SK-N-SH (cell line): ENCODE measurements at regions not wholly inside any gene's neighbourhood (a gene's known extent, or its start where the extent isn't known, plus 50 kb on each side); places are given as distances from the start of the nearest gene placed in this dataset.

ENCODE experiments used
- CTCF ChIA-PET: fragments of 300-600, 350-600 bp; formaldehyde crosslinking; extraction: SDS; loops from one replicate; lab custom pipeline; 2021; lab: Yijun Ruan, JAX
- POLR2A ChIA-PET: fragments of 350-600 bp; sonication (Branson Sonifier 250); formaldehyde crosslinking; extraction: SDS; loops from one replicate; lab custom pipeline; 2020; ENCODE audit warnings: antibody characterized with exemption, inconsistent platforms; lab: Yijun Ruan, JAX
- DNase-seq: peaks from one replicate; pipeline ENCODE4 v3.0.0; 2012
- H2AFZ ChIP-seq: fragments of 200-600 bp; sonication (generic); 2 replicates; pipeline ENCODE4 v1.8.1; 2016; ENCODE audit warnings: antibody characterized with exemption, mild to moderate bottlenecking, low read depth
- H3F3A ChIP-seq: fragments of 200-600 bp; sonication (generic); replicated peaks from 2 replicates; pipeline ENCODE3; 2016; ENCODE audit warnings: antibody characterized with exemption, mild to moderate bottlenecking; ENCODE audit not compliant: insufficient read depth
- H3K27ac ChIP-seq, 2 experiments: fragments of 200-500 bp in 1 of 2; fragments of 200-600 bp in 1 of 2; sonication (Bioruptor generic) in 1 of 2; sonication (generic), shearing (Covaris generic) in 1 of 2; 2 replicates each; pipeline versions ENCODE4 v1.5.1 to v1.6.1; 2014 to 2016; ENCODE audit warnings: low read depth in 2 of 2, inconsistent platforms in 1 of 2, low read length in 1 of 2, mild to moderate bottlenecking in 1 of 2, mixed read lengths in 1 of 2
- H3K27me3 ChIP-seq: fragments of 200-600 bp; sonication (generic), shearing (Covaris generic); 2 replicates; pipeline ENCODE4 v1.6.1; 2016; ENCODE audit warnings: mixed run types; ENCODE audit not compliant: insufficient read depth
- H3K36me3 ChIP-seq, 2 experiments: fragments of 200-500 bp in 1 of 2; fragments of 200-600 bp in 1 of 2; sonication (Bioruptor generic) in 1 of 2; sonication (generic) in 1 of 2; replicated peaks in 1 of 2; 2 replicates each; pipeline versions ENCODE3 to v1.5.1; 2014 to 2016; ENCODE audit warnings: low read length in 1 of 2, mild to moderate bottlenecking in 1 of 2; ENCODE audit not compliant: insufficient read depth in 2 of 2, control insufficient read depth in 1 of 2
- H3K4me1 ChIP-seq, 2 experiments: fragments of 200-500 bp in 1 of 2; fragments of 200-600 bp in 1 of 2; sonication (Bioruptor generic) in 1 of 2; sonication (generic), shearing (Covaris generic) in 1 of 2; 2 replicates each; pipeline versions ENCODE4 v1.5.1 to v1.6.1; 2014 to 2016; ENCODE audit warnings: low read depth in 1 of 2, low read length in 1 of 2, mixed run types in 1 of 2; ENCODE audit not compliant: insufficient read depth in 2 of 2, control insufficient read depth in 1 of 2
- H3K4me2 ChIP-seq: fragments of 200-600 bp; sonication (generic), shearing (Covaris generic); 2 replicates; pipeline ENCODE4 v1.6.1; 2017; ENCODE audit warnings: mixed run types
- H3K4me3 ChIP-seq, 2 experiments: fragments of 200-500 bp in 1 of 2; fragments of 200-600 bp in 1 of 2; sonication (Bioruptor generic) in 1 of 2; sonication (generic), shearing (Covaris generic) in 1 of 2; 2 replicates each; pipeline versions ENCODE4 v1.5.1 to v1.8.1; 2014 to 2016; ENCODE audit warnings: low read depth in 2 of 2, inconsistent platforms in 1 of 2, low read length in 1 of 2, mild to moderate bottlenecking in 1 of 2, mixed read lengths in 1 of 2, moderate library complexity in 1 of 2
- H3K79me2 ChIP-seq: fragments of 200-600 bp; sonication (generic); 2 replicates; pipeline ENCODE4 v1.8.1; 2017; ENCODE audit warnings: mild to moderate bottlenecking; ENCODE audit not compliant: insufficient read depth
- H3K9ac ChIP-seq: fragments of 200-600 bp; sonication (generic); 2 replicates; pipeline ENCODE4 v1.6.1; 2017; ENCODE audit warnings: mixed run types
- H3K9me2 ChIP-seq: fragments of 200-600 bp; sonication (generic); 2 replicates; pipeline ENCODE4 v1.6.1; 2017; ENCODE audit warnings: mixed run types
- H3K9me3 ChIP-seq: fragments of 200-600 bp; sonication (generic); 2 replicates; pipeline ENCODE4 v1.6.1; 2017; ENCODE audit warnings: mixed run types, mild to moderate bottlenecking, moderate library complexity
- H4K20me1 ChIP-seq: fragments of 200-600 bp; sonication (generic); 2 replicates; pipeline ENCODE4 v1.6.1; 2017; ENCODE audit warnings: mild to moderate bottlenecking, mixed run types; ENCODE audit not compliant: insufficient read depth
- ELF1 ChIP-seq: IDR thresholded peaks from 2 replicates; pipeline ENCODE4 v1.4.0; 2012
- EP300 ChIP-seq, 2 experiments: IDR thresholded peaks; 2 replicates each; pipeline versions ENCODE4 v1.4.0 to v1.6.1; 2012; ENCODE audit warnings: borderline replicate concordance in 1 of 2, low read depth in 1 of 2, low read length in 1 of 2
- EZH2phosphoT487 ChIP-seq: fragments of 200-600 bp; sonication (generic); IDR thresholded peaks from 2 replicates; pipeline ENCODE4 v1.6.1; 2017; ENCODE audit warnings: low read depth, mixed run types, mild to moderate bottlenecking, antibody characterized with exemption, moderate library complexity, borderline replicate concordance
- FOSL2 ChIP-seq: IDR thresholded peaks from 2 replicates; pipeline ENCODE4 v1.4.0; 2012; ENCODE audit warnings: low read depth, mild to moderate bottlenecking, moderate library complexity, borderline replicate concordance
- GABPA ChIP-seq: IDR thresholded peaks from 2 replicates; pipeline ENCODE4 v1.4.0; 2012; ENCODE audit warnings: low read depth, mild to moderate bottlenecking
- MXI1 ChIP-seq: IDR thresholded peaks from 2 replicates; pipeline ENCODE4 v1.6.1; 2012; ENCODE audit warnings: mild to moderate bottlenecking, low read depth, low read length, improper control_type of control experiment
- NRF1 ChIP-seq: IDR thresholded peaks from 2 replicates; pipeline ENCODE4 v1.6.1; 2012; ENCODE audit warnings: low read depth, mild to moderate bottlenecking, low read length
- RAD21 ChIP-seq: IDR thresholded peaks from 2 replicates; pipeline ENCODE4 v1.6.1; 2012; ENCODE audit warnings: mild to moderate bottlenecking, low read length
- WGBS: methylation state at CpG from one replicate; pipeline ENCODE4 v1.1.6; 2017; ENCODE audit warnings: low lambda C conversion rate; 5-methylcytosine and 5-hydroxymethylcytosine counted together
- TF ChIP-seq, protein P1 (sequence below): IDR thresholded peaks from 2 replicates; pipeline ENCODE4 v1.6.1; 2012; ENCODE audit warnings: mild to moderate bottlenecking, low read depth, low read length, moderate library complexity
- TF ChIP-seq, protein P2 (sequence below): fragments of 150-350 bp; IDR thresholded peaks from 2 replicates; pipeline ENCODE4 v1.6.1; 2016; ENCODE audit warnings: mild to moderate bottlenecking, low read depth, low read length
- TF ChIP-seq, protein P3 (sequence below): IDR thresholded peaks from 2 replicates; pipeline ENCODE4 v1.4.0; 2012; ENCODE audit warnings: low read depth, borderline replicate concordance
- TF ChIP-seq, protein P4 (sequence below): IDR thresholded peaks from 2 replicates; pipeline ENCODE4 v1.4.0; 2012; ENCODE audit warnings: low read depth, borderline replicate concordance

DNA sequence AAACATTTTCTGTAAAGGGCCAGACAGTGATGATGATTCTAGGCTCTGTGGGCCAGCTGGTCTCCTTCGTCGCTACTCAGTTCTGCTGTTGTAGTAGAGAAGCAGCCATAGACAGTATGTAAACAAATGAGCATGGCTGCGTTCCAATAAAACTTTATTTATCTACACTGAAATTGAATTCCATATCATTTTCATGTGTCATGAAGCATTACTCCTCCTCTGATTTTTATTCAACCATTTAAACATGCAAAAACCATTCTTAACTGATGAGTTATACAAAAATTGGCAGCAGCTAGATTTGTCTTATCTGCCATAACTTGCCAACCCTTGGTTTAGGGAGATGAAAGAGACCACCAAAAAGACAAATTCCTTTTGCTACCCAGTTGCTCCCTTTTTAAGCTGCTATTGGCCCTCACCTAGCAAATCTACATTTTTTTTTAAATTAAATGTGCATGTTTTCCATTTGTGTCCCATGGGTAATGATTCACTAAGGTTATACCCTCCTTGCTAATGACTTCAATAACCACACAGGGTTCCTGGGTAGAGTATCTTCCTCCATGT lies 309.9 kb downstream of the DHX15 start (continued):
- TF ChIP-seq, protein P1, sequence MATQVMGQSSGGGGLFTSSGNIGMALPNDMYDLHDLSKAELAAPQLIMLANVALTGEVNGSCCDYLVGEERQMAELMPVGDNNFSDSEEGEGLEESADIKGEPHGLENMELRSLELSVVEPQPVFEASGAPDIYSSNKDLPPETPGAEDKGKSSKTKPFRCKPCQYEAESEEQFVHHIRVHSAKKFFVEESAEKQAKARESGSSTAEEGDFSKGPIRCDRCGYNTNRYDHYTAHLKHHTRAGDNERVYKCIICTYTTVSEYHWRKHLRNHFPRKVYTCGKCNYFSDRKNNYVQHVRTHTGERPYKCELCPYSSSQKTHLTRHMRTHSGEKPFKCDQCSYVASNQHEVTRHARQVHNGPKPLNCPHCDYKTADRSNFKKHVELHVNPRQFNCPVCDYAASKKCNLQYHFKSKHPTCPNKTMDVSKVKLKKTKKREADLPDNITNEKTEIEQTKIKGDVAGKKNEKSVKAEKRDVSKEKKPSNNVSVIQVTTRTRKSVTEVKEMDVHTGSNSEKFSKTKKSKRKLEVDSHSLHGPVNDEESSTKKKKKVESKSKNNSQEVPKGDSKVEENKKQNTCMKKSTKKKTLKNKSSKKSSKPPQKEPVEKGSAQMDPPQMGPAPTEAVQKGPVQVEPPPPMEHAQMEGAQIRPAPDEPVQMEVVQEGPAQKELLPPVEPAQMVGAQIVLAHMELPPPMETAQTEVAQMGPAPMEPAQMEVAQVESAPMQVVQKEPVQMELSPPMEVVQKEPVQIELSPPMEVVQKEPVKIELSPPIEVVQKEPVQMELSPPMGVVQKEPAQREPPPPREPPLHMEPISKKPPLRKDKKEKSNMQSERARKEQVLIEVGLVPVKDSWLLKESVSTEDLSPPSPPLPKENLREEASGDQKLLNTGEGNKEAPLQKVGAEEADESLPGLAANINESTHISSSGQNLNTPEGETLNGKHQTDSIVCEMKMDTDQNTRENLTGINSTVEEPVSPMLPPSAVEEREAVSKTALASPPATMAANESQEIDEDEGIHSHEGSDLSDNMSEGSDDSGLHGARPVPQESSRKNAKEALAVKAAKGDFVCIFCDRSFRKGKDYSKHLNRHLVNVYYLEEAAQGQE = no peak
- TF ChIP-seq, protein P2, sequence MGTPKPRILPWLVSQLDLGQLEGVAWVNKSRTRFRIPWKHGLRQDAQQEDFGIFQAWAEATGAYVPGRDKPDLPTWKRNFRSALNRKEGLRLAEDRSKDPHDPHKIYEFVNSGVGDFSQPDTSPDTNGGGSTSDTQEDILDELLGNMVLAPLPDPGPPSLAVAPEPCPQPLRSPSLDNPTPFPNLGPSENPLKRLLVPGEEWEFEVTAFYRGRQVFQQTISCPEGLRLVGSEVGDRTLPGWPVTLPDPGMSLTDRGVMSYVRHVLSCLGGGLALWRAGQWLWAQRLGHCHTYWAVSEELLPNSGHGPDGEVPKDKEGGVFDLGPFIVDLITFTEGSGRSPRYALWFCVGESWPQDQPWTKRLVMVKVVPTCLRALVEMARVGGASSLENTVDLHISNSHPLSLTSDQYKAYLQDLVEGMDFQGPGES = no peak
- TF ChIP-seq GABPA (no peak), FOSL2 (no peak)

DNA sequence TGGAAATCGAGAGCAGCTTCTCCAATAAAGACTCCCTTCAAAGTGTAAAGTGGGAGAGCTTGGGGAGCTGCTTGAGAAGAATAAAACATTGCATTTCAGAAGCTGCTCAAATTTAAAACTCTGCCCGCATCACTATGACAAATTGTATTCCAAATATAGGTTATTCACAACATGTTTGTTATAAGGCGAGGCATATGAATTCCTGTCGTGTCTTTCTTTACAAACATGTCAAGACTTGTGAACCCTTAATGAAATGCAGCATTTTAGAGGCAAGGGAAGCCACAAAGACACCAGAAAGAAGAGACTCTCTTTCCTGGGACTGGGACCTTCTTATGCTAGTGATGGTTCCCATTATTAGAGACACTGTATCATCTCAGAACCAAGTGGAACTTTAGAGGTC lies 311.2 kb downstream of the DHX15 start:
- Histone ChIP-seq H3K4me2 (no peak overlapping the region), H3K79me2 (no peaks in the 10 kb centered on the region), H3K9me3 (no peaks in the 10 kb centered on the region), H3K27ac (no peak overlapping the region), H3K27me3 (no peaks in the 10 kb centered on the region), H3K9ac (no peak overlapping the region), H4K20me1 (no peaks in the 10 kb centered on the region), H3K36me3 (no peaks in the 10 kb centered on the region), H3K4me3 (no peak overlapping the region), H3K9me2 (no peaks in the 10 kb centered on the region), H3K4me1 (no peaks in the 10 kb centered on the region), H3F3A (no peaks in the 10 kb centered on the region), H2AFZ (no peak overlapping the region)
- ChIA-PET CTCF (no interaction called here), POLR2A (no interaction called here)
- TF ChIP-seq EZH2phosphoT487 (no peak), RAD21 (no peak), NRF1 (no peak), FOSL2 (no peak), ELF1 (no peak), GABPA (no peak), MXI1 (no peak), EP300 (IDR thresholded peaks at IDR 0.05; ENCODE audit: borderline replicate concordance in 1 of 2, low read depth in 1 of 2, low read length in 1 of 2) (no peak)
- TF ChIP-seq, protein P3, sequence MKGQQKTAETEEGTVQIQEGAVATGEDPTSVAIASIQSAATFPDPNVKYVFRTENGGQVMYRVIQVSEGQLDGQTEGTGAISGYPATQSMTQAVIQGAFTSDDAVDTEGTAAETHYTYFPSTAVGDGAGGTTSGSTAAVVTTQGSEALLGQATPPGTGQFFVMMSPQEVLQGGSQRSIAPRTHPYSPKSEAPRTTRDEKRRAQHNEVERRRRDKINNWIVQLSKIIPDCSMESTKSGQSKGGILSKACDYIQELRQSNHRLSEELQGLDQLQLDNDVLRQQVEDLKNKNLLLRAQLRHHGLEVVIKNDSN = no peak
- TF ChIP-seq, protein P4, sequence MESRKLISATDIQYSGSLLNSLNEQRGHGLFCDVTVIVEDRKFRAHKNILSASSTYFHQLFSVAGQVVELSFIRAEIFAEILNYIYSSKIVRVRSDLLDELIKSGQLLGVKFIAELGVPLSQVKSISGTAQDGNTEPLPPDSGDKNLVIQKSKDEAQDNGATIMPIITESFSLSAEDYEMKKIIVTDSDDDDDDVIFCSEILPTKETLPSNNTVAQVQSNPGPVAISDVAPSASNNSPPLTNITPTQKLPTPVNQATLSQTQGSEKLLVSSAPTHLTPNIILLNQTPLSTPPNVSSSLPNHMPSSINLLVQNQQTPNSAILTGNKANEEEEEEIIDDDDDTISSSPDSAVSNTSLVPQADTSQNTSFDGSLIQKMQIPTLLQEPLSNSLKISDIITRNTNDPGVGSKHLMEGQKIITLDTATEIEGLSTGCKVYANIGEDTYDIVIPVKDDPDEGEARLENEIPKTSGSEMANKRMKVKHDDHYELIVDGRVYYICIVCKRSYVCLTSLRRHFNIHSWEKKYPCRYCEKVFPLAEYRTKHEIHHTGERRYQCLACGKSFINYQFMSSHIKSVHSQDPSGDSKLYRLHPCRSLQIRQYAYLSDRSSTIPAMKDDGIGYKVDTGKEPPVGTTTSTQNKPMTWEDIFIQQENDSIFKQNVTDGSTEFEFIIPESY = no peak
- no peak for DNase-seq
- 11% methylated on average over 4 of the region's 4 CpGs for WGBS
